HCT116 (cell line): ENCODE measurements at regions not wholly inside any gene's neighbourhood (a gene's known extent, or its start where the extent isn't known, plus 50 kb on each side); places are given as distances from the start of the nearest gene placed in this dataset.

Experiments
- CEBPB ChIP-seq: IDR thresholded peaks from 2 replicates; pipeline ENCODE4 v1.6.1; 2012; ENCODE audit warnings: low read depth
- EZH2 ChIP-seq: fragments of 200-600 bp; sonication (generic); IDR thresholded peaks from 2 replicates; pipeline ENCODE4 v1.6.1; 2017; ENCODE audit warnings: antibody characterized with exemption, mixed run types
- JUND ChIP-seq: IDR thresholded peaks from 2 replicates; pipeline ENCODE4 v1.6.1; 2012
- POLR2A ChIP-seq: IDR thresholded peaks from 2 replicates; pipeline ENCODE4 v1.7.0; 2011; ENCODE audit warnings: borderline replicate concordance; ENCODE audit not compliant: insufficient read depth, insufficient read length; ENCODE audit errors: extremely low read depth
- POLR2AphosphoS5 ChIP-seq: IDR thresholded peaks from 2 replicates; pipeline ENCODE4 v1.6.1; 2011; ENCODE audit warnings: mild to moderate bottlenecking, low read depth, low read length, moderate library complexity
- RAD21 ChIP-seq: IDR thresholded peaks from 2 replicates; pipeline ENCODE4 v1.6.1; 2012; ENCODE audit warnings: low read depth, mild to moderate bottlenecking
- TCF7L2 ChIP-seq: IDR thresholded peaks from 2 replicates; pipeline ENCODE4 v1.7.0; 2011; ENCODE audit warnings: borderline replicate concordance, inconsistent platforms; ENCODE audit not compliant: insufficient read depth, insufficient read length; ENCODE audit errors: extremely low read depth
- ZBTB33 ChIP-seq: IDR thresholded peaks from 2 replicates; pipeline ENCODE4 v1.6.1; 2011; ENCODE audit warnings: mild to moderate bottlenecking, low read length, moderate library complexity; ENCODE audit not compliant: insufficient replicate concordance; ENCODE audit errors: extremely low read depth
- ZFX ChIP-seq: fragments of 450-650 bp; IDR thresholded peaks from 2 replicates; pipeline ENCODE4 v1.6.1; 2017
- TF ChIP-seq, protein P1 (sequence below), 3 experiments: fragments of 200-600 bp in 1 of 3; sonication (generic) in 1 of 3; IDR thresholded peaks in 2 of 3; conservative IDR thresholded peaks in 1 of 3; 2 replicates each; pipeline ENCODE4 v1.5.1; 2012 to 2017; ENCODE audit warnings: low read depth in 2 of 3, low read length in 2 of 3, antibody characterized with exemption in 1 of 3, borderline replicate concordance in 1 of 3, control low read depth in 1 of 3, mild to moderate bottlenecking in 1 of 3, mixed read lengths in 1 of 3, mixed run types in 1 of 3, moderate library complexity in 1 of 3; ENCODE audit not compliant: insufficient read depth in 1 of 3
- TF ChIP-seq, protein P2 (sequence below): IDR thresholded peaks from 2 replicates; pipeline ENCODE4 v1.6.1; 2012

DNA sequence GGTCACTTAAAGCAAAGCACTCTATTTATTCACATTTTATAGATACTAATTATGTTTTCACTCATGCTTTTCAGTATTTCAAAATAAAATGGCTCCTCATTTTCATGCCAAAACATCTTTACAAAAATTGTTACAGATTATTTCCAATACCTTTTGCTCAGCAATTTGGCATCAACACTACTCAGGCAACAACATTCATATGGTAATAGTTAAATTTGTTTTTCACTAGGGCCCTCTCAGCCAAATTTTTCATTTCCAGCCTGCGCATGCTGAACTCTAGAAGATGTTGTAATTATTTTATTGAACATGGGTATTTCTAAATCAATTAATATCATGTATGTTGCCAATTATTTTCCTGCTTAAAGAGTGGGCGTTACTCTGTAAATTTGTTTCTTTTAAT lies 225.6 kb downstream of the ANTXR2 start:
- TF ChIP-seq, protein P1, sequence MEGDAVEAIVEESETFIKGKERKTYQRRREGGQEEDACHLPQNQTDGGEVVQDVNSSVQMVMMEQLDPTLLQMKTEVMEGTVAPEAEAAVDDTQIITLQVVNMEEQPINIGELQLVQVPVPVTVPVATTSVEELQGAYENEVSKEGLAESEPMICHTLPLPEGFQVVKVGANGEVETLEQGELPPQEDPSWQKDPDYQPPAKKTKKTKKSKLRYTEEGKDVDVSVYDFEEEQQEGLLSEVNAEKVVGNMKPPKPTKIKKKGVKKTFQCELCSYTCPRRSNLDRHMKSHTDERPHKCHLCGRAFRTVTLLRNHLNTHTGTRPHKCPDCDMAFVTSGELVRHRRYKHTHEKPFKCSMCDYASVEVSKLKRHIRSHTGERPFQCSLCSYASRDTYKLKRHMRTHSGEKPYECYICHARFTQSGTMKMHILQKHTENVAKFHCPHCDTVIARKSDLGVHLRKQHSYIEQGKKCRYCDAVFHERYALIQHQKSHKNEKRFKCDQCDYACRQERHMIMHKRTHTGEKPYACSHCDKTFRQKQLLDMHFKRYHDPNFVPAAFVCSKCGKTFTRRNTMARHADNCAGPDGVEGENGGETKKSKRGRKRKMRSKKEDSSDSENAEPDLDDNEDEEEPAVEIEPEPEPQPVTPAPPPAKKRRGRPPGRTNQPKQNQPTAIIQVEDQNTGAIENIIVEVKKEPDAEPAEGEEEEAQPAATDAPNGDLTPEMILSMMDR (IDR thresholded peaks at IDR 0.05 in 2 of 3, conservative IDR thresholded peaks at IDR 0.05 in 1 of 3; ENCODE audit: borderline replicate concordance in 1 of 3, insufficient read depth in 1 of 3, low read depth in 2 of 3, low read length in 2 of 3): no peak
- TF ChIP-seq RAD21 (no peak), EZH2 (no peak), POLR2A (no peak), ZBTB33 (no peak), POLR2AphosphoS5 (no peak), ZFX (no peak), JUND (no peak), CEBPB (no peak), TCF7L2 (no peak)
- TF ChIP-seq, protein P2, sequence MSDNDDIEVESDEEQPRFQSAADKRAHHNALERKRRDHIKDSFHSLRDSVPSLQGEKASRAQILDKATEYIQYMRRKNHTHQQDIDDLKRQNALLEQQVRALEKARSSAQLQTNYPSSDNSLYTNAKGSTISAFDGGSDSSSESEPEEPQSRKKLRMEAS: no peak
